ENCODE measurements at regions not wholly inside any gene's neighbourhood (a gene's known extent, or its start where the extent isn't known, plus 50 kb on each side); places are given as distances from the start of the nearest gene placed in this dataset.

DNA sequence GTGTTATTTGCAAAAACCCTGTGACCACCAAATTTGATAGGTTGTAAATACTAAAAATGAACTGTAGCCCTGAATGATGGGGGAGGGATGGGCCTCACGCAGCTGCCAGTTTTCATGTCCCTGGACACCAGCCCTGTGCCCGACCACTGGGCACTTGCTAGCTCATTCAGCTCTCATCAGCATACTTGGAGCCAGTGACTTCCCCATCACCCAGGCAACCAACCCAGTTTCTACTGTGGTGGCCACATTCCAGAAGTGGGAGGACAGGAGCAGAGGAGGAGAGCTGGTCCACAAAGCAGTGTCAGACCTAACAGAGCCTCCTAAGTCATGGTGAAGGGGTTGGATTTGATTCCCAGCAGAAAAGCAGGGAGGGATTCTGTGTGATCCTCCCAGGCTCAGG lies 128.2 kb downstream of the CPEB2 start:
- Histone ChIP-seq H2AFZ (ENCODE audit: low read length) (no peak overlapping the region), H4K20me1 (ENCODE audit: insufficient read depth, low read length) (no peaks in the 10 kb centered on the region), H3K36me3 (ENCODE audit: insufficient read depth, low read length) (no peaks in the 10 kb centered on the region), H3K4me1 (ENCODE audit: insufficient read depth, low read length, poor library complexity, severe bottlenecking) (no peaks in the 10 kb centered on the region), H3K79me2 (ENCODE audit: insufficient read depth, low read depth, low read length) (no peaks in the 10 kb centered on the region), H3K27ac (ENCODE audit: low read depth, low read length, poor library complexity, severe bottlenecking) (no peak overlapping the region), H3K4me2 (ENCODE audit: low read length) (no peak overlapping the region), H3K4me3 (ENCODE audit: low read depth, low read length, poor library complexity, severe bottlenecking) (no peak overlapping the region), H3K9me3 (ENCODE audit: low read length) (no peaks in the 10 kb centered on the region), H3K9me2 (ENCODE audit: insufficient read depth, low read length) (no peaks in the 10 kb centered on the region)
- intact Hi-C loops (cut with micrococcal nuclease; ENCODE audit: unreplicated experiment), result no loop called here
- TF ChIP-seq, protein P1, sequence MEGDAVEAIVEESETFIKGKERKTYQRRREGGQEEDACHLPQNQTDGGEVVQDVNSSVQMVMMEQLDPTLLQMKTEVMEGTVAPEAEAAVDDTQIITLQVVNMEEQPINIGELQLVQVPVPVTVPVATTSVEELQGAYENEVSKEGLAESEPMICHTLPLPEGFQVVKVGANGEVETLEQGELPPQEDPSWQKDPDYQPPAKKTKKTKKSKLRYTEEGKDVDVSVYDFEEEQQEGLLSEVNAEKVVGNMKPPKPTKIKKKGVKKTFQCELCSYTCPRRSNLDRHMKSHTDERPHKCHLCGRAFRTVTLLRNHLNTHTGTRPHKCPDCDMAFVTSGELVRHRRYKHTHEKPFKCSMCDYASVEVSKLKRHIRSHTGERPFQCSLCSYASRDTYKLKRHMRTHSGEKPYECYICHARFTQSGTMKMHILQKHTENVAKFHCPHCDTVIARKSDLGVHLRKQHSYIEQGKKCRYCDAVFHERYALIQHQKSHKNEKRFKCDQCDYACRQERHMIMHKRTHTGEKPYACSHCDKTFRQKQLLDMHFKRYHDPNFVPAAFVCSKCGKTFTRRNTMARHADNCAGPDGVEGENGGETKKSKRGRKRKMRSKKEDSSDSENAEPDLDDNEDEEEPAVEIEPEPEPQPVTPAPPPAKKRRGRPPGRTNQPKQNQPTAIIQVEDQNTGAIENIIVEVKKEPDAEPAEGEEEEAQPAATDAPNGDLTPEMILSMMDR (conservative IDR thresholded peaks at IDR 0.05; ENCODE audit: low read length), result no peak
- CTCF ChIA-PET (ENCODE audit: unreplicated experiment), result no interaction called here
- no peak for DNase-seq (ENCODE audit: low spot score)
- BruUV-seq (replicated peaks), result no TSS peak
- POLR2A ChIA-PET, result interaction anchor here (0.7 kb wide), 1 partner anchor 184 kb away, joined by 3 read pairs; no protein-coding TSS in a partner anchor

DNA sequence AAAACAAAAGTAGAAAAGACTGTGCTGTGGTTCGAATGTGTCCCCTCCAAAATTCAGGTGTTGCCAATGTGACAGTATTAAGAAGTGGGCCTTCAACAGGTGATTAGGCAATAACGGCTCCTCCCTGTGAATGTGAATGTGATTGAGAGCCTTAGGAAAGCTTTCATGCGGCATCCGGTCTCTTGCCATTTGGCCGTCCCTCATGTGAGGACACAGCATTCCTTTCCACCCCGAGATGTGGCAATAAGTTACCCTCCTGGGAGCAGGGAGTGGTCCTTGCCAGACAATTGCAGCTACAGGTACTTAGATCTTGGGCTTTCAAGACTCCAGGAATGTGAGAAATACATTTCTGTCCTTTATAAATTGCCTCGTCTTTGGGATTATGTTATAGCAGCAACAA lies 129.3 kb downstream of the CPEB2 start:
- Histone ChIP-seq H3K4me2 (ENCODE audit: low read length) (no peak overlapping the region), H3K9me3 (ENCODE audit: low read length) (no peaks in the 10 kb centered on the region), H3K4me1 (ENCODE audit: insufficient read depth, low read length, poor library complexity, severe bottlenecking) (no peaks in the 10 kb centered on the region), H2AFZ (ENCODE audit: low read length) (no peak overlapping the region), H3K4me3 (ENCODE audit: low read depth, low read length, poor library complexity, severe bottlenecking) (no peak overlapping the region), H3K79me2 (ENCODE audit: insufficient read depth, low read depth, low read length) (no peaks in the 10 kb centered on the region), H3K9me2 (ENCODE audit: insufficient read depth, low read length) (no peaks in the 10 kb centered on the region), H3K36me3 (ENCODE audit: insufficient read depth, low read length) (no peaks in the 10 kb centered on the region), H3K27ac (ENCODE audit: low read depth, low read length, poor library complexity, severe bottlenecking) (no peak overlapping the region), H4K20me1 (ENCODE audit: insufficient read depth, low read length) (no peaks in the 10 kb centered on the region)
- TF ChIP-seq, protein P1 (conservative IDR thresholded peaks at IDR 0.05; ENCODE audit: low read length), result no peak
- TF ChIP-seq EZH2phosphoT487 (IDR thresholded peaks at IDR 0.05; ENCODE audit: borderline replicate concordance, low read depth, low read length), result no peak
- intact Hi-C loops (cut with micrococcal nuclease; ENCODE audit: unreplicated experiment), result no loop called here
- CTCF ChIA-PET (ENCODE audit: unreplicated experiment), result no interaction called here
- no TSS peak for BruUV-seq (replicated peaks)
- POLR2A ChIA-PET, result no interaction called here
- no peak for DNase-seq (ENCODE audit: low spot score)

DNA sequence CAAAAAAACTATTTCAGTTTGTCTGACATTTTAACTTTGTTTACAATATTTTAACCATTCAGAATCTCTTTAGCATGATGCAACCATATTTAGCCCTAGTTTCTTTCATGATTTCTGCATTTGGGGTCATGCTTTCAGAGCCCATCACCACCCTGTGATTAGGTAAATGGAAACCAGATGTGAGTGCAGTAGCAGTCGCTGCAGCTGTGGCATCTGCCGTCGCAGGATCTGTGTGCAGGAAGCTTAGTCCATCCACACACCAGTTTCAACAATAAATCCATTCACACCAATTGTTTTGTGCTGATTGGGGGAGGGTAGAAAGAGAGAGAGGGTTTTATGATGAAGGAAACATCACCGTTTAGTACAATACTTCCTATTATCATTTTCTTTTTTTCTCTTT lies 130.5 kb downstream of the CPEB2 start:
- intact Hi-C loops (cut with micrococcal nuclease; ENCODE audit: unreplicated experiment), result no loop called here
- POLR2A ChIA-PET, result interaction anchor here (0.7 kb wide), 1 partner anchor 1878 kb away, joined by 6 read pairs; no protein-coding TSS in a partner anchor

More for the DNA sequence above, 130.5 kb downstream of the CPEB2 start:
- CTCF ChIA-PET (ENCODE audit: unreplicated experiment), result no interaction called here
- Histone ChIP-seq H3K4me2 (ENCODE audit: low read length) (no peak overlapping the region), H3K36me3 (ENCODE audit: insufficient read depth, low read length) (no peaks in the 10 kb centered on the region), H3K79me2 (ENCODE audit: insufficient read depth, low read depth, low read length) (no peaks in the 10 kb centered on the region), H4K20me1 (ENCODE audit: insufficient read depth, low read length) (no peaks in the 10 kb centered on the region), H3K4me3 (ENCODE audit: low read depth, low read length, poor library complexity, severe bottlenecking) (no peak overlapping the region), H3K9me3 (ENCODE audit: low read length) (no peaks in the 10 kb centered on the region), H3K4me1 (ENCODE audit: insufficient read depth, low read length, poor library complexity, severe bottlenecking) (no peaks in the 10 kb centered on the region), H3K27ac (ENCODE audit: low read depth, low read length, poor library complexity, severe bottlenecking) (no peak overlapping the region), H3K9me2 (ENCODE audit: insufficient read depth, low read length) (no peaks in the 10 kb centered on the region), H2AFZ (ENCODE audit: low read length) (no peak overlapping the region)
- TF ChIP-seq, protein P1 (conservative IDR thresholded peaks at IDR 0.05; ENCODE audit: low read length), result no peak
- TF ChIP-seq EZH2phosphoT487 (IDR thresholded peaks at IDR 0.05; ENCODE audit: borderline replicate concordance, low read depth, low read length), result no peak
- no peak for DNase-seq (ENCODE audit: low spot score)
- BruUV-seq (replicated peaks), result no TSS peak

All from OCI-LY7 (cell line).